ENCODE measurements at regions not wholly inside any gene's neighbourhood (a gene's known extent, or its start where the extent isn't known, plus 50 kb on each side); places are given as distances from the start of the nearest gene placed in this dataset.

DNA sequence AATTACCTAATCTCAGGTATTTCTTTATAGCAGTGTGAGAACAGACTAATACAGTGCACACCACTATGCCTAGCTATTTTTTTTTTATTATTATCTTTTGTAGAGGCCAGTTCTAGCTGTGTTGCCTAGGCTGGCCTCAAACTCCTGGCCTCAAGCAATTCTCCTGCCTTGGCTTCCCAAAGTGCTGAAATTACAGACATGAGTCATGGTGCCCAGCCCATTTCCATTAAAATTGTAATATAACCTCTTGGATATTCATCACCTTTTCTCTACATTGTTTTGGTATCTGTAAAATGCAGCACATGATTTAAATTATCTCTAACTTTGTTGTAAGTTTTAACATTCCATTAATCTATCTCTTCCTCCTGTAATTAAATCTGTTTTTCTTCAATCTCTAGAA, 2052.9 kb downstream of the ARAP2 start:
- no peak for DNase-seq (ENCODE audit: low read depth)

GRCh38 chr4:34193451-34194154, 2050.7 kb downstream of the ARAP2 start:
- peak; percentile 68 for DNase-seq (ENCODE audit: low read depth)

- no peak for DNase-seq (ENCODE audit: low read depth)
These were observed 2049.7 kb downstream of the ARAP2 start for GRCh38 chr4:34194585-34194984.

- DNase-seq (ENCODE audit: low read depth) = no peak
These were observed 2047.9 kb downstream of the ARAP2 start for GRCh38 chr4:34196375-34196774.

DNA sequence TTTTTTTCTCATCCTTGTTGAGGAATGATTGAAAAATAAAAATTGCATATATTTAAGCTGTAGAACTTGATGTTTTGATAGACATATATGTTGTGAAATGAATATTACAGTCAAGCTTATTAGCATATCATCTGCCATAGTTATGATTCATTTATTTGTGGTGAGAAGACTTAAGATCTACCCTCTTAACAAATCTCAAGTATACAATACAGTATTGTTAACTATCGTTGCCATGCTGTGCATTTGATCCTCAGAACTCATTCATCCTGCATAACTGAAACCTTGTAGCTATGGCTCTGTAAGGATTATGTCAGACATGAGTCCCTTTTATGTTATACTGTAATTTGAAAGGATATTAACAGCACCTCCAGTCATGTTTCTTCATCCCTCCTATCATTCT, 2045.3 kb downstream of the ARAP2 start:
- no peak for DNase-seq (ENCODE audit: low read depth)

DNA sequence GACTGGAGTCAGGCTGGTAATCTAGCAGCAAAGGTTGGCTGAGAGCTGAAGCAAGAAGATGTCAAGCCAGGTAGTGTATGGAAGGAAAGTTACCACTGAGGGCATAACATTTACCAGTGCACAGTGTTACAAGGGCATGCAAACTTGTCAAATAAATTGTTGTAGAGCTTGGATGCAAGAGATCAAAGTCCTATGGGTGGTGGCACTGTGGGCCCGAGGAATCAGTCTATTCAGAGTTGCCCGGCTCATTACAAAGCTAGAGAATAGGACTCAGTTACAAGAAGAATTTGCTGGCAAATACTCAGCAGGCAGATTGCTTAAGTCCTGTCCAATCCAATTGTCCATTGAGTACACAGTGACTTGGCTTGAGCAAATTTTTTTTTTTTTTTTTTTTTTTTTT, 2043.8 kb downstream of the ARAP2 start:
- no peak for DNase-seq (ENCODE audit: low read depth)

- DNase-seq (ENCODE audit: low read depth) = no peak
These were observed 2042.2 kb downstream of the ARAP2 start for GRCh38 chr4:34202154-34202553.

DNA sequence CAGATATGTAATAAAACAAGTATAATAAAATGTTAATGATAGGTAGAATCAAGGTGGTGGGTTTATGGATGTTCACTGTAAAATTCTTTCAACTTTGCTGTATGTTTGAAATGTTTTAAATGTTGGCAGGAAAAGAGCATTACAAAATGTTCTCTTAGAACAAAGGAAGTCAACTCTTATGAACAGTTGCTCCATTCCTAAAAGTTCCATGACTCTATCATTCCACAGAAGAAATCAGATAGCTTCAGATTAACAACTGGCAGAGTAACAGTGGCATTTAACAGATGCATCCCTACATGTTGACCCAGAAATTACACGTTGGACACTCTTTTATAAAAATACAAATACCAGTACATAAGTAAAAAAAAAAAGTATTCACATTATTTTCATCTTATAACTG, 2023.7 kb downstream of the ARAP2 start:
- no peak for DNase-seq (ENCODE audit: low read depth)

- no peak for DNase-seq (ENCODE audit: low read depth)
These were observed 2022.3 kb downstream of the ARAP2 start for GRCh38 chr4:34221986-34222385.

DNA sequence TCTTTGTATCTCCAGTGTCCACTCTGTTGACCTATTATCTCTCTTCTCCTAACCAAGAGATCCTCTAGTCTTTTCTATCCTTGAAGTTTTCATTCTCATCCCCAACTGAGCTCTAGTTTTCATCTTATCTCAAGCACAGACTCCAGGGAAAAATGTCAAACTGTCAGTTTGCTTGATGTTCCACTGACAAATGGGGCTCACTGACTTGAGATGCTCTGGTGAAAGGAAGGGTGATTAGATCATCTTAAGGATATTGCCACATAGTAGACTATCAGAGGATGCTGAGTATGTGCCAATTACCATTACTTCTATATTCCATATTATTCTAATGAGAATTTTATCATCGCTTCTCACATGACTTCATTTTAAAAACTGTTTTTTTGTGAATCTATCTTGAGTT, 2008.2 kb downstream of the ARAP2 start:
- DNase-seq (ENCODE audit: low read depth) = no peak

DNA sequence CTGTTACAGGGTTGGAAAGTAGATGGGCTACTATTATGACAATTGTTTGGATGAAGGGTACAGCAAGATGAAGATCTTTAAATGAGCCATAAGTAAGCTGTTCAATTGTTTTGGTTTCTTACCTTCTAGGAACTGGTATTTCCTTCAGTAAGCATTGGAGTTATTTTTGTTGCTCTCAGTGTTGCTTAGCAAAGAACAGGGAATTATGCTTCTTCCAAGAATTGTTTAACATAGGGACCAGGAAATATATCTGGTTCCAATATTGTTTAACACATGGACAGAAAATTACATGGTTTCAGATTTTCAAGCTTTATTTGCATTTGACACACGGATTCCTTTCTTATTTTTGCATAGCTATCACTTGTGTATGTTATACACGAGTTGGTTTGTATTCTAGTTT, 1999.0 kb downstream of the ARAP2 start:
- no peak for DNase-seq (ENCODE audit: low read depth)

DNA sequence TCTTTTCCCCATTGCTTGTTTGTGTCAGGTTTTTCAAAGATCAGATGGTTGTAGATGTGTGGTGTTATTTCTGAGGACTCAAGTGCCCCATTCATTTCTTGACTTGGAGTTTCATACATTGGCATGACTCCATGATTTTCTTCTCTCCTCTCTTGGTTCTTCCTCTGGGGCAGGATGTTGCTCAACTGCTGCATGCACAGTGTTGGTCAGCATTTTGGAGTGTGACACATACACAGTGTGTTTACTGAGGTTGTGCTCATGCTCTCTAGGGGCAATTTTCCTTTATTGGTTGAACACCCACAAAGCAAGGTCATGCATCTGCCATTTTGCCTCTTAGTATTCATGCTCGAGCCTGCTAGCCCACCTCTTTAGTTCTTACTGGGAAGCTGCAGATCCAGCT, 1993.8 kb downstream of the ARAP2 start:
- peak; percentile 39 for DNase-seq (ENCODE audit: low read depth)

DNA sequence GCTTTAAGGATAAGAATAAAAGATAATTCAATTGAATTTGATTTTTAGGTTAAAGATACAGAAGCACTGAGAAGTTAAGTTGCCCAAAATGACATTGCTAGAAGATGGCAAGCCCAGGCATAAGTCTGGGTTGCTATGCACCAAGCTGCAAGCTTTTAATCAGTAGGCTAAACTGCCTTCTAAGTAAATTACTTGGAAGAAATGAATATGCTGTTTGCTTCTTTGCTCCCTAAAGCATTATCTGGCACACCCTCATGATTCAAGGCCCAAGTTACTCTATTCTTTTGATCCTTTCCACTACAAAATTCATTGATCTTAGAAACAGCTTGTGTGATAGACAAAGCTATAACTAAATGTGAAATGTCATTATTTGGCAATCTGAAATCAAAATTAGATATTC, 1991.1 kb downstream of the ARAP2 start:
- no peak for DNase-seq (ENCODE audit: low read depth)

- no peak for DNase-seq (ENCODE audit: low read depth)
These were observed 1986.1 kb downstream of the ARAP2 start for GRCh38 chr4:34258176-34258575.

DNA sequence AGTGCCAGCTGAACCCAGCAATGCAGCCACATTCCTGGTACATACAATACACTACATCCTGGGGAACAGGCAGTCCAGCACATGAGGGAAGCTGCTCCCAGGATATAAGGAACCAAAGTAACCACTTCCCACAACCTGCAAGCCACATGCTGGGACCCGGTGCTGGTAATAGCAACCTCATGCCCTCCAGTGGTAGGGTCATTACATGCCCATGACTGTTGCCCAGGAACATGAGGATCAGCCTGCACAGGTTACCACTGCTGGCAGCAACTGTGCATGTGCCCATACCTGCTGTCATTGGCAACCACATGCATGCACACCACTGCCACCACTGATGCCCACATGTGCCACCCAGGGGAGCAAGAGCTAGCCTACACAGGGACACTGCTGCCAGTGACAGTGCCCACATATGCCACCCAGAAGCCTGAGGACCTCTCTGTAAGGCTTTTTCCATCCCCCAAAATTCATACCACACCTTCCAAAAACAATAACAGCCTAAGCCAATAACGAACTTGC, 1982.5 kb downstream of the ARAP2 start:
- peak; percentile 1 for DNase-seq (ENCODE audit: low read depth)

DNA sequence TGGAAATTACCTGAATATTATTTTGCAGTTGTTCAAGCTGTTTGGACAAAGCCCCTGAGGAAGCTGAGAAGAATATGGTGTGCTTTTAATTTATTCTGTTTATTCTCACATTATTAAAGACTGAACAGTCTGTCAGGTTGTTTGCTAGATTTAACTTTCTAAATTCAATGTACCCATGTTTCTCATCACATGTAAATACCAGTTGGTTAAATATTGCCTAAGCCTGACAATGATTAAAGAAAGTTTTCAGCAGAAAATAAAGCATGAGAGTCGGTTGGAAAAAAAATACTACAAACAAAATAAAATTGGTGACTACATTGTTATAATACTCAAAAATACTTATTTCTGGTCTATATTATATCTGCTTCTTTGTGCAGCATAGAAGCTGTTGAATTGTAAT, 1974.7 kb downstream of the ARAP2 start:
- DNase-seq (ENCODE audit: low read depth) = no peak

GRCh38 chr4:34271479-34272355, 1972.6 kb downstream of the ARAP2 start:
- DNase-seq (ENCODE audit: low read depth) = no peak

DNA sequence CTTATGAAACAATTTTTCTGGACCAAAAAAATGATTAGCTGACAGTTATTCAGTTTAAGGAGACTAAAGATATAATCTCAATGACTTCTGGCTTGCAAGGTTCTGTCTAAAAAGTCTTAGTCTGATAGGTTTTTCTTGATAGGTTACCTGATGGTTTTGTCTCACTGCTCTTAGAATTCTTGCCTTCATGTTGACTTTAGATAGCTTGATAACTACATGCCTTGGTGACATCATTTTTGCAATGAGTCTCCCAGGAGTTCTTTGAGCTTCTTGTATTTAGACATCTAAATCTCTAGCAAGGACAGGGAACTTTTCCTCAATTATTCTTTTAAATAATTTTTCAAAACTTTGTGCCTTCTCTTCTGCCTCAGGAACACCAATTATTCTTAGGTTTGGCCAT, 1965.3 kb downstream of the ARAP2 start:
- no peak for DNase-seq (ENCODE audit: low read depth)

DNA sequence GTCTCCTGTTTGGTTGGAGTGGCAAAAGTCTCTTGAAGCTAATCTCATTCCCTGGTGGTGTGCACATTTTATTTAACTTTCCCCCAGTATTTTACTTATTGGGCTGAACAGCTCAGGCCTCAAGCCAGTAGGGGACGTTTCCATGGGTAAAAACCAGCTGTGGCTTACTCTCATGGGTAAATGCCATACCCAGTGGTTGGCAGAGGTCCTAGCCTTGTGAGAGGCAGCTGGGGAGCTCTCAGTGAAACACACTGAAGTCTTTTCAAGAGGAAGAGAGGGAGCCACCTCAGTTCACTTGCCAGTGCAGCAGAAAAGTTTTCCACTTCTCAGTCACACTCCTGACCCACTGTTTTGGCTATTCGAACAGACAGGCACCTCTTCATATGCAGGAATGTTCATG, 1964.2 kb downstream of the ARAP2 start:
- no peak for DNase-seq (ENCODE audit: low read depth)

GRCh38 chr4:34281826-34282225, 1962.5 kb downstream of the ARAP2 start:
- no peak for DNase-seq (ENCODE audit: low read depth)

- DNase-seq (ENCODE audit: low read depth) = no peak
These were observed 1954.8 kb downstream of the ARAP2 start for GRCh38 chr4:34289489-34289888.

DNA sequence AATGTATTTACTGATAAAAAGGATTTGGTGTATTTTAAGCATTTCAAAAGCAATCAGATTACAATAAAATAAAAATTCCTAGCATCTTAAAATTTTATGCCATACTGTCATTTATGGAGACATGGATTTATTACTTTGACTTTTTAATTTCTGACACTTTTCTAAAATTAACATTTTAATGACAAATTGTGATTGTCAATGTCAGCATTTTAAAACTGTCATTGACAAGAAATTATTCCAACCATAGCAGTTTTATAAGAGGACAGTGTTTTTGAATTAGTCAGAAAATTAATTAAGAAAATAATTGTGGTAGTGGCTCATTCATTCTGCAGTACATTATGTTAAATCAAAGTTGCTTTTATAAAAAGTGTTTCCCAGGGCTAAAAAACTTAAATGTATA, 1954.4 kb downstream of the ARAP2 start:
- no peak for DNase-seq (ENCODE audit: low read depth)

GRCh38 chr4:34293459-34293858, 1950.9 kb downstream of the ARAP2 start:
- DNase-seq (ENCODE audit: low read depth) = no peak

Data from EH (cell line).